ENCODE measurements at regions not wholly inside any gene's neighbourhood (a gene's known extent, or its start where the extent isn't known, plus 50 kb on each side); places are given as distances from the start of the nearest gene placed in this dataset.

- no peak for TF ChIP-seq CHD7 (IDR thresholded peaks at IDR 0.05; ENCODE audit: insufficient replicate concordance, low read length)
These were observed 695.0 kb upstream of the NRP1 start (continued) for GRCh38 chr10:34029455-34029854.

Measured in H1 (cell line).